ENCODE measurements at regions not wholly inside any gene's neighbourhood (a gene's known extent, or its start where the extent isn't known, plus 50 kb on each side); places are given as distances from the start of the nearest gene placed in this dataset.

- no peak for TF ChIP-seq CTCF (IDR thresholded peaks at IDR 0.05)
- no peak for TF ChIP-seq POLR2A (IDR thresholded peaks at IDR 0.05)
Measured at GRCh38 chr3:160090653-160091052, 102.0 kb downstream of the IL12A start.
